ENCODE measurements at regions not wholly inside any gene's neighbourhood (a gene's known extent, or its start where the extent isn't known, plus 50 kb on each side); places are given as distances from the start of the nearest gene placed in this dataset.

DNA sequence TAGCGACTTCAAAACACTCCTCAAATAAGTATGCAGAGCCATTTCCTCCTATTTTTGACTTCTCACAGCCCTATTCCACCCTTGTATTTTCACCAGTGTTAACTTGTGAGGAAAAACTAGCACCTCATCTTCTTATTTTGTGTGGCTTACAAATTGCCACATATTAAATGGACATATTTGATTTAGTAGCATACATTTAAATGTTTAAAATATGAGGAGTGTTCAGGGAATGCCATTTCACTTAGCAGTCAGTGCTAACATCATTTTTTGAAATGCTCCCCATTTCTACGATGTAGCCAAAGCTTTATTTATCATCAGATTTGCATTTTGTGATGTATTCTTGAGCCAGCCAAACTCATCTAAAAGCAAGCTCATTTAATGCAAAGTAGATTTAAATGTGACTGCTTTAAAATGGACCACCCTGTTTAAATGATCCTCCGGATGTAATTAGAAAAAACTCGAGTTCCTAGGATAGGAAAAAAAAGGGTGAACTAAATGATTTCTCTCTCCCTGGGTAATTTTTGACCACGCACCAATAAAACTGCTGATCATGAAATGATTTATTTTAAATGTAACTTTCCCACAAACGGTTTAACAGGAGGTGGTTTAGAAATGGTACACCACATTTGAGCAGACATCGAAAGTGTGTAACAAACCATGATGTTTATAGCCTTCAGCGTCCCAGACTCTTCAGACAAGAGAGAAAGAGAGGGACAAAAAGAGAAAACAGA is 172.6 kb downstream of the CD83 start:
- no peaks in the 10 kb centered on the region for H3K9me2 ChIP-seq (ENCODE audit: insufficient read depth)
- H3K9me3 ChIP-seq (ENCODE audit: insufficient read depth, low read depth): peaks cover 4% of the 10 kb centered on the region; the same call in 1 of the 2 replicates
- H3K36me3 ChIP-seq (ENCODE audit: low read depth): no peaks in the 10 kb centered on the region
- intact Hi-C loops (cut with micrococcal nuclease; ENCODE audit: unreplicated experiment): no loop called here
- ChIA-PET CTCF (interaction anchor here (0.5 kb wide), 1 partner anchor 689 kb away, joined by 6 read pairs; no protein-coding TSS in a partner anchor), POLR2A (ENCODE audit: unreplicated experiment) (interaction anchor here (0.6 kb wide), 1 partner anchor 10 kb away, joined by 4 read pairs; no protein-coding TSS in a partner anchor)
- H2AFZ ChIP-seq: no peak overlapping the region
- no peak overlapping the region for H3K4me3 ChIP-seq
- BruUV-seq (replicated peaks): no TSS peak
- H3K79me2 ChIP-seq (ENCODE audit: low read depth): no peaks in the 10 kb centered on the region
- no peaks in the 10 kb centered on the region; the same call in 1 of the 2 replicates for H3F3A ChIP-seq (ENCODE audit: insufficient read depth, low read depth)
- H3K27me3 ChIP-seq (ENCODE audit: insufficient read depth, low read depth): no peaks in the 10 kb centered on the region
- peaks cover 20% of the 10 kb centered on the region for H3K4me1 ChIP-seq (replicated peaks; ENCODE audit: insufficient read depth)
- TF ChIP-seq, protein P1, sequence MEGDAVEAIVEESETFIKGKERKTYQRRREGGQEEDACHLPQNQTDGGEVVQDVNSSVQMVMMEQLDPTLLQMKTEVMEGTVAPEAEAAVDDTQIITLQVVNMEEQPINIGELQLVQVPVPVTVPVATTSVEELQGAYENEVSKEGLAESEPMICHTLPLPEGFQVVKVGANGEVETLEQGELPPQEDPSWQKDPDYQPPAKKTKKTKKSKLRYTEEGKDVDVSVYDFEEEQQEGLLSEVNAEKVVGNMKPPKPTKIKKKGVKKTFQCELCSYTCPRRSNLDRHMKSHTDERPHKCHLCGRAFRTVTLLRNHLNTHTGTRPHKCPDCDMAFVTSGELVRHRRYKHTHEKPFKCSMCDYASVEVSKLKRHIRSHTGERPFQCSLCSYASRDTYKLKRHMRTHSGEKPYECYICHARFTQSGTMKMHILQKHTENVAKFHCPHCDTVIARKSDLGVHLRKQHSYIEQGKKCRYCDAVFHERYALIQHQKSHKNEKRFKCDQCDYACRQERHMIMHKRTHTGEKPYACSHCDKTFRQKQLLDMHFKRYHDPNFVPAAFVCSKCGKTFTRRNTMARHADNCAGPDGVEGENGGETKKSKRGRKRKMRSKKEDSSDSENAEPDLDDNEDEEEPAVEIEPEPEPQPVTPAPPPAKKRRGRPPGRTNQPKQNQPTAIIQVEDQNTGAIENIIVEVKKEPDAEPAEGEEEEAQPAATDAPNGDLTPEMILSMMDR (conservative IDR thresholded peaks at IDR 0.05): no peak
- TF ChIP-seq EZH2 (IDR thresholded peaks at IDR 0.05; ENCODE audit: low read depth): no peak
- H3K27ac ChIP-seq: no peak overlapping the region
- H4K20me1 ChIP-seq (ENCODE audit: insufficient read depth): no peaks in the 10 kb centered on the region
- DNase-seq: no peak
- no peak overlapping the region for H3K4me2 ChIP-seq

DNA sequence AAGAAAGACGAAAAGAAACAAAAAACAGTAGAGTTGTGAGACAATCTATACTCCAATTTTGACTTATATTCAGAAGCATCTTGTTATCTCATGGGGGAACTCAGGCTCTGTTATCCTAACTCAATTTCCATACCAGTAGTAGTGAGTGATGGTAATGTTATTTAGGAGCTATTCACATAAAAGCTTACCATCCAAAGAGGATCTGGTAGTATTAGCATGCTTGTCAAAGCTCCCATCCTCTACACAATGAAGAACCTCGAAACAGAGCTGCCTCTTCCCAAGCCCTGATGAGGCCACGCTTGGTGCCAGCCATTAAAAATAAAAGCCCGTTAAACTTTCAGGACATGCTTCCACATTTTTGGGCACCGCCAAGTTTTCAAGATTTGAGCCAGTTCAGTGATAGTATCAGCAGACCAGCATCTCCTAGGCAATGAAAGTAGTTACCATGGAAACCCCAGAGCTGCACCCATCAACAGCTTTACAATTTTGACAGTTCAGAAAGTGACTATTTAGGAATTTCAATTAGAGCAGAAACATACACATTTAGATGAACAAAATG is 173.3 kb downstream of the CD83 start:
- POLR2A ChIA-PET (ENCODE audit: unreplicated experiment): interaction anchor here (0.6 kb wide), 1 partner anchor 10 kb away, joined by 4 read pairs; no protein-coding TSS in a partner anchor
- DNase-seq: no peak
- no TSS peak for BruUV-seq (replicated peaks)

DNA sequence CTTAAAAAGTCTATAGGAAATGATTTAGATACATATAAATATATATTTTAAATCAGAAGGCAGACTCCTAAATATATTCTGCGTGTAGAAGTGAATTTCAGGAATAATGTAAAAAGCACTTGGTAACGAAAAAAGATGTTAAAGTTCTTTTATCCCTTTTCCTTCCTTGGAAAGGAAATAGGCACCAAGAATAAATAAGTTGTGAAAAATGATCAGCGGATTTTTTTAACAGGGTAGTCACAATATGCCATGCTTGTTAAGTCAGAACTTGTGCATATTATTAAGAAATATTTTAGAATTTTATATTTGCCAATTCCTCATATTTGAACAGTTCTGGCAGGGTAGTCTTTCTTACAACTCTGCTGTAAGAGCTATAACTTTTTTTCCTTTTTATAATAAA is 173.8 kb downstream of the CD83 start:
- no TSS peak for BruUV-seq (replicated peaks)
- H3K9me3 ChIP-seq (ENCODE audit: insufficient read depth, low read depth): peaks cover 4% of the 10 kb centered on the region; the same call in 1 of the 2 replicates
- H4K20me1 ChIP-seq (ENCODE audit: insufficient read depth): no peaks in the 10 kb centered on the region
- ChIA-PET CTCF (no interaction called here), POLR2A (ENCODE audit: unreplicated experiment) (no interaction called here)
- no peaks in the 10 kb centered on the region for H3K79me2 ChIP-seq (ENCODE audit: low read depth)
- no peak overlapping the region for H3K4me2 ChIP-seq
- H3K4me3 ChIP-seq: no peak overlapping the region
- DNase-seq: no peak
- intact Hi-C loops (cut with micrococcal nuclease; ENCODE audit: unreplicated experiment): no loop called here
- no peaks in the 10 kb centered on the region for H3K9me2 ChIP-seq (ENCODE audit: insufficient read depth)
- H3K4me1 ChIP-seq (replicated peaks; ENCODE audit: insufficient read depth): peaks cover 19% of the 10 kb centered on the region
- TF ChIP-seq, protein P1 (conservative IDR thresholded peaks at IDR 0.05): no peak
- no peak for TF ChIP-seq EZH2 (IDR thresholded peaks at IDR 0.05; ENCODE audit: low read depth)
- H3K36me3 ChIP-seq (ENCODE audit: low read depth): no peaks in the 10 kb centered on the region
- H2AFZ ChIP-seq: no peak overlapping the region
- no peaks in the 10 kb centered on the region; the same call in 1 of the 2 replicates for H3F3A ChIP-seq (ENCODE audit: insufficient read depth, low read depth)
- no peak overlapping the region for H3K27ac ChIP-seq
- H3K27me3 ChIP-seq (ENCODE audit: insufficient read depth, low read depth): no peaks in the 10 kb centered on the region

More for the DNA sequence above, 173.3 kb downstream of the CD83 start:
- no peaks in the 10 kb centered on the region for H3K79me2 ChIP-seq (ENCODE audit: low read depth)
- CTCF ChIA-PET: interaction anchor here (0.5 kb wide), 1 partner anchor 689 kb away, joined by 6 read pairs; no protein-coding TSS in a partner anchor
- TF ChIP-seq, protein P1 (conservative IDR thresholded peaks at IDR 0.05): no peak
- no peak for TF ChIP-seq EZH2 (IDR thresholded peaks at IDR 0.05; ENCODE audit: low read depth)
- no peaks in the 10 kb centered on the region for H3K9me2 ChIP-seq (ENCODE audit: insufficient read depth)
- no peak overlapping the region for H2AFZ ChIP-seq
- no peak overlapping the region for H3K4me2 ChIP-seq
- no peaks in the 10 kb centered on the region for H3K36me3 ChIP-seq (ENCODE audit: low read depth)
- H3K4me1 ChIP-seq (replicated peaks; ENCODE audit: insufficient read depth): peaks cover 20% of the 10 kb centered on the region
- peaks cover 4% of the 10 kb centered on the region; the same call in 1 of the 2 replicates for H3K9me3 ChIP-seq (ENCODE audit: insufficient read depth, low read depth)
- H3K4me3 ChIP-seq: no peak overlapping the region
- no peak overlapping the region for H3K27ac ChIP-seq
- intact Hi-C loops (cut with micrococcal nuclease; ENCODE audit: unreplicated experiment): no loop called here
- no peaks in the 10 kb centered on the region for H3K27me3 ChIP-seq (ENCODE audit: insufficient read depth, low read depth)
- H4K20me1 ChIP-seq (ENCODE audit: insufficient read depth): no peaks in the 10 kb centered on the region
- H3F3A ChIP-seq (ENCODE audit: insufficient read depth, low read depth): no peaks in the 10 kb centered on the region; the same call in 1 of the 2 replicates
